Neural progenitor cell (in vitro differentiated cells): ENCODE measurements at regions not wholly inside any gene's neighbourhood (a gene's known extent, or its start where the extent isn't known, plus 50 kb on each side); places are given as distances from the start of the nearest gene placed in this dataset.

ENCODE experiments used
- EZH2 ChIP-seq: fragments of 200-600 bp; sonication (generic); IDR thresholded peaks from 2 replicates; pipeline ENCODE4 v1.6.1; 2017; ENCODE audit warnings: antibody characterized with exemption, mild to moderate bottlenecking, moderate library complexity
- EZH2phosphoT487 ChIP-seq: fragments of 200-600 bp; sonication (generic); IDR thresholded peaks from 2 replicates; pipeline ENCODE4 v1.6.1; 2017; ENCODE audit warnings: antibody characterized with exemption
- TF ChIP-seq, protein P1 (sequence below): fragments of 200-600 bp; sonication (generic); IDR thresholded peaks from 2 replicates; pipeline ENCODE4 v1.5.1; 2017; ENCODE audit warnings: antibody characterized with exemption, mild to moderate bottlenecking

DNA sequence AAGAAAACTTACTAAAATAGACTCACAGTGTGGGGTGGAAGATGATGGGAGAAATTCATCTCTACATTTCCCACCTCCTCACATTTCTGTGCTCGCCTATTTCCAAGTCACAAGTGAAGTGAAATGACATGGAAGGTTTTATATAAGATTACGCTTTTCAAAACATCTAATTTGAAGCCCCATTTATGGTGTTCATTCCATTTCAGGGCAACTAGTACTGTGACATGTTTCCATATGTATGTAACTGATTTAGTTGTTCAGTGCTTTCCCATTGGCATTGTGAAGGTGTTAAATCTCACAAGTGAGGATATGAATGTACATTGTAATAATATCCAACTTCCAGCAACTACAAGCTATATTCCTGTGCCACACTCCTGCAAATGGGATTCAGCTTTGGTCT is 1174.8 kb downstream of the CDH11 start:
- TF ChIP-seq EZH2phosphoT487 (no peak), EZH2 (no peak)
- TF ChIP-seq, protein P1, sequence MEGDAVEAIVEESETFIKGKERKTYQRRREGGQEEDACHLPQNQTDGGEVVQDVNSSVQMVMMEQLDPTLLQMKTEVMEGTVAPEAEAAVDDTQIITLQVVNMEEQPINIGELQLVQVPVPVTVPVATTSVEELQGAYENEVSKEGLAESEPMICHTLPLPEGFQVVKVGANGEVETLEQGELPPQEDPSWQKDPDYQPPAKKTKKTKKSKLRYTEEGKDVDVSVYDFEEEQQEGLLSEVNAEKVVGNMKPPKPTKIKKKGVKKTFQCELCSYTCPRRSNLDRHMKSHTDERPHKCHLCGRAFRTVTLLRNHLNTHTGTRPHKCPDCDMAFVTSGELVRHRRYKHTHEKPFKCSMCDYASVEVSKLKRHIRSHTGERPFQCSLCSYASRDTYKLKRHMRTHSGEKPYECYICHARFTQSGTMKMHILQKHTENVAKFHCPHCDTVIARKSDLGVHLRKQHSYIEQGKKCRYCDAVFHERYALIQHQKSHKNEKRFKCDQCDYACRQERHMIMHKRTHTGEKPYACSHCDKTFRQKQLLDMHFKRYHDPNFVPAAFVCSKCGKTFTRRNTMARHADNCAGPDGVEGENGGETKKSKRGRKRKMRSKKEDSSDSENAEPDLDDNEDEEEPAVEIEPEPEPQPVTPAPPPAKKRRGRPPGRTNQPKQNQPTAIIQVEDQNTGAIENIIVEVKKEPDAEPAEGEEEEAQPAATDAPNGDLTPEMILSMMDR = no peak
